ENCODE measurements at regions not wholly inside any gene's neighbourhood (a gene's known extent, or its start where the extent isn't known, plus 50 kb on each side); places are given as distances from the start of the nearest gene placed in this dataset.
"Not testable (repeated sequence)": the region's sequence is repeated elsewhere in the genome, so short reads cannot be mapped to it uniquely, and the experiment has no call there.

DNA sequence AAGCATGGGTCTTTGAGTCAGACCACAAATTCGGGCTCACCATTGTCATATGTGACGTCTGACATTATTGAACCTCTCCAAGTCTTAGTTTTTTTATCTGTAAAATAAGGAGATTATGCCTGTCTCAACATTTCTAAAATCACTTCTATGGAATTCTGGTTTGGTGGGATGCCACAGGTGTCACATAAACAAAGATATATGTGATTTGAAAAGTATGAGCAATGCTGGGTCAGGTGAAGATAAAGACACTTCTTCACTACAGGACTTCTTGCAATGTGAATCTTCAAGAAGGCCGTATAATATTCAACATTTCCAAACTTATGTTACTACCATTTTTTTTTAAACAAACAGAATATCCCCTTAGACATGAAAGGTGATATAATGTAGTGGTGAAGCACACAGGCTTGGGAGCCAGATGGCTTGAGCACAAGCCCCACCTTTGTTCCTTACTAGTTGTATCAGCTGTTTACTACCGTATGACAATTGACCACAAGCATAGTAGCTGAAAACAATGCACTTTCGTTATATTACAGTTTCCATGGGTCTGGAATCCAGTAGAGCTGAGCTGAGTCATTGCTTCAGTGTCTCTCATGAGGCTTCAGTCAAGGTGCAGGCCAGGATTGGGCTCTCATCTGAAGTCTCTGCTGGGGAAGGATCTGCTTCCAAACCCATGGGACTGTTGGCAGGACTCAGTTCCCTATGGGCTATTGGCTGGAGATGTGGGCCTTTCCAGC lies 87.7 kb downstream of the UTP18 start:
- no peak for DNase-seq

DNA sequence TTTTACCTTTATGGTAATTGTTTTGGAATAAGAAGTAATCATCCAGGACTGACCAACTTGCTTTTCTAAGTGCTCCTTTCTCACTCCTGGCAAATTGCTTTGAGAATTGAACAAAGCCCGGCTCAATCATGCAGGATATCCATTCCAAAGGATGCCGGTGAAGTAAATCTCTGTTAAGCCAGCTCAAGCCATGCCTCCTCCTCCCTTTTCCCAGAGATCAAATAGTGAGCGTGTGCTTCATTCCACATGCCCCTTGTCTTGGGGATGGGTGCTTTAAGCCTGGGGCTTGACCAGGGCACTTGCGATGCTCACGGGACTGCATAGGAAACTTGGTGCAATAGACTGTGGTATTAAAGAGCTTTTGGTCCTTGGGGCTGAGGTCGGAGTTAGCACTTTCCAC lies 90.7 kb downstream of the UTP18 start:
- no peak for DNase-seq

DNA sequence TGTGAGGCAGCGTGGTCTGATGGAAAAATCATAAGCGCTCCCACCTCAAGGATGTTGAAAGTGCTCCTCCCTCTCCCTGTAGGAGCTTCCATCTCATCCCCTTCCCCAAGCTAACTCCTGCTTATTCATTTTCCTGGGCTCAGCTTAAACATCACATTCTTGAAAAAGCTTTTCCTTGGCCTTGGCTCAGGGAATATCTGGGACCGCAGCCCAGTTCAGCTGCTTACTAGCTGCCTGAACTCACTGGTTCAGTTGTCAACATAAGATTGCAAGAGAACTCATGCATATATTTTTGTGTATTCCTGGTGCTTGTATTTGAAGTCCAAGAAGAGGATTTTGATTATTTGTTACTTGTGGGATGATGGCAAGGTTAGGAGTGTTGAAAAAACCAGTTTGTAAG lies 91.5 kb downstream of the UTP18 start:
- DNase-seq, result no peak

DNA sequence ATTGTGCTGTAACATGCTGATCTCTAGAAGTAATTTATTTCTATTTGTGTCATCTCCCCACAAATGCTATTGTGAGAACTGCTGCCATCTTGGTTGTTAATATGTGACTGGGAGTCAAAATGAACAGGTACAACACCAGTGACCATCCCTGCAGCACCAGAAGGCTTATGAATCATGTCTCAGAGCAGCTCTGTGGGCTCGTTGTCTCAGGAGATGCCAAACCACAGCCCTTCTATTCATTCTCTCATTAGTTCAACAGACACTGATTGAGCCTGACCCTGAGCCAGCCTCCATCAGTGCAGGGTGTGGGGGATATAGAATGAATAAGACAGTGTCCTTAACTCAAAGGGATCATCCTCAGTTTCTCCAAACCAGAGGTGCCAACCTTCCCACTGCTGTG lies 92.5 kb downstream of the UTP18 start:
- no peak for DNase-seq

DNA sequence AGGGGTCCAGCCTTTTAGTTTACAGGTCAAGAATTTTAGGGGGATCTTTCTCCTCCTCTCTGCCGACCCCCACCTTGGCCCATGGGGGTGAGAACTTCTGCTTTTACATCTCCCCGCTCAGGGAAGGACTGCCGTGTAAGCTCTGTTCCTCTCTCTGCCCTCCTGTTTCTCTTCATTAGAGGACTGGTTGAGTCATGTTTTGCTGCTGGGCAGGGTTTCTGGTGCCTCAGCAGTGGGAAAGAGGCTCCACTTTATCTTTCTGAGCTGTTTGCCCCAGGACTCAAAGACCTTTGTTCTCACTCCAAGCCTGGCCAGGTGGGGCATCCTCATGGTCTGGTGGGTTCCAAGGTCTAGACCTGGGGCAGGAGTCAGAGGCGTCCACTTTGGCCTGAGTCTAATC lies 93.0 kb downstream of the UTP18 start:
- DNase-seq, result no peak

DNA sequence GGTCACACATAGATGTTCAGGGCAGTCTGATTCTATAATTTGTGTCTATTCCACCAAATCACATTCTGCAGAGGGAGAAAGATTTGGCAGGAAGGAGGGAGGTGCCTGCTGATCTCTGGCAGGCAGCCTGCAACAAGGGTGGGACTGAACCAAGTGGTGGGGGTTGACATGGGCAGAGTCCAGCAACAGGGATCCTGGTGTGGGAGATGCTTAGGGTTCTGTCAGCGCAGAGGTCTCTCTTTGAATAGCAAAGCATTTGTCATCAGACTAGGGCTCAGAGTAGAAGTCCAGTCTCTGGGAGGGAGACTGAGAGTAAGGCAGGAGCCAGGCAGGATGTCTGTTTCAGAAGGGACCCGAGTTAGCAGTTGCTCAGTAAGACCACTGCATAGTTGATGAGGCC lies 94.6 kb downstream of the UTP18 start:
- no peak for DNase-seq

DNA sequence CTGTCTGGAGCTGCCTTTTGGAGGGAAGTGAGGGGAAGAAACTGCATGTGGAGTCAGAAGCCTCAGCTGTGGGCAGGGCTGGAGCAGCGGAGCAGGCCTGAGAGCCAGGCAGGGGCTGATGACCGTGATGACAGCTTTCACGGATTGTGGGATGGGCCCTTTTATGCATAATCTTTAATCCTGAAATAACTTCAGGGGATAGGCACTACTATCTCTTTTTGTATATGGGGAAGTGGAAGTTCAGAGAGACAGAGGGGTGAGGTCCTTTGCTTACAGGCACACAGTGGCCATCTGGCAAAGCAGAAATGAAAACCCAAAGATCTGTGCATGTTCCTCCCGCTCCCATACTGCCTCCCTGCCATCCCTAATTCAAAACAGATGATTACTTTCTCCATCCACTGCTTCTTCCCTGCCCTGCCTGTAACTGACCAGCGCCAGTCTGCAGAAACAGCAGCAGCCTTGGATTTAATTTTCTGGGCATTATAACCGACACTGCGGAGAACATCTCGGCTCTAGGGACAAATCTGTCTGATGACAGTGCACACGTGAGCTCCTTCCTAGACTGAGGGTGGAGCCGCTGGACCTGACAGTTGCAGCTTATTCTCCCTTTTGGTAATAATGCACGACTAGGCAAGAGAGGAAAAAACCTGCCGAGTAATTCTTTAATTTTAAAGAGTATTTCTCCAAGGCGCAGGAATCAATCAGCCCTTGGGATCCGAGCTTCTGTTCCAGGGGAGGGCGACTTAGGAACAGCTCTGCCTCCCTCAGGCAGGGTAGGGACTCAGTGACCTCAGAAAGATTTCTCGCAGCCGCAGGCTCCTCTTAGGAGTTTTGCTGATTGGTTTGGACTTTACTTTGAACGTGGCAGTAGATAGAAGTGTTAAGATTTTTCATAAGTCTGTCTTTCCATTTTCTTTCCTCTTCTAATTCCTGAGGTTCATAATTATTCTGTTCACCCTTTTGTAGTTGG lies 95.4 kb downstream of the UTP18 start:
- DNase-seq, result no peak

DNA sequence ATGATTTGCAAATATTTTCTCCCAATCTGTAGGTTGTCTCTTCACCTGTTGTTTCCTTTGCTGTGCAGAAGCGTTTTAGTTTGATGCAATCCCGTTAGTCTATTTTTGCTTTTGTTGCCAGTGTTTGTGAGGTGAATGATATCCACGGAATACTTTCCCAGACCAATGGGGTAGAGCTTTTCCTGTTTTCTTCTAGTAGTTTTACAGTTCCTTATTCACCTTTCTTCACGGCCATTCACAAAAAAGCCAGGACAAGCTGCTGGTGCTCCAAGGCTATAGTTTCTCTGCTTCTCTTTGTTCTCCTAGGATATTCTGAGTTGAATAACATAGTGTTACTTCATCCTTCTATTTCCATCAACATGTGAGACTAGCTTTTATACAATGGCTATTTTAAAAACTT lies 98.7 kb downstream of the UTP18 start:
- DNase-seq, result no peak

DNA sequence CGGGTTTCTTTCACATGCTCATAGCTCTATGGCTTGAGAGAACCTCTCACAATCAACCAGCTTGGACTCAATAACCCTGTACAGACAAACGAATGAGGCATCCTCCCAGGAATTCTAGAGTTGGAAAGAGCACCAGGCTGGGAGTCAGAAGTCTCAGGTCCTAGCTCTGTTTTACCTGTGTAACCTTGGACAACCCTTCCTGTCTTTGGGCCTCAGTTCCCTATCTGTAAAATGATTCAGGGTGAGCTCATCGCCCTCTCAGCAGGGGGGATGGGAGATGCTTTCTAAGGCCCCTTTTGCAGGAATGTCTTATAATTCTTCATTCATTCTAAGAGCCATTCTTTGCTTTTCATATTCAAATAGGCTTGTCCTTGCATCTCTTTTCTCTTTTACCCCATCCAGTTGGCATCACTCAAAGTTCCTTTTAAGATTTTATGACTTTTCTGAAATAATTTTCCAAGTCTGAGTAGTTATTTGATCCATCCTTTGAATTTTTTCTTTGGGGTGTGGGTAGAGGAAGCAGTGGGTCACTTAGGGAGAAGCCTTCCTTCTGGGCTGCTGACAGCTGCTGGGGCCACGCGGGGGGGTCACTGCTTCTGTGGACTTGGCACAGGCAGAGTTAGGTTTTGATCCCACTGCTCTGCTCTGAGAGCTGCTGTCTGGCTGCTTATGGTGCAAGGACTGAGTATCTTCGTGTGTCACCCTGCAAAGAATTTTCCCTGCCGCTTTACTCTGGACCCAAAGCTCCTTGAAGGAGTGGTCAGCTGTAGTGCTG lies 102.7 kb downstream of the UTP18 start:
- no peak for DNase-seq

DNA sequence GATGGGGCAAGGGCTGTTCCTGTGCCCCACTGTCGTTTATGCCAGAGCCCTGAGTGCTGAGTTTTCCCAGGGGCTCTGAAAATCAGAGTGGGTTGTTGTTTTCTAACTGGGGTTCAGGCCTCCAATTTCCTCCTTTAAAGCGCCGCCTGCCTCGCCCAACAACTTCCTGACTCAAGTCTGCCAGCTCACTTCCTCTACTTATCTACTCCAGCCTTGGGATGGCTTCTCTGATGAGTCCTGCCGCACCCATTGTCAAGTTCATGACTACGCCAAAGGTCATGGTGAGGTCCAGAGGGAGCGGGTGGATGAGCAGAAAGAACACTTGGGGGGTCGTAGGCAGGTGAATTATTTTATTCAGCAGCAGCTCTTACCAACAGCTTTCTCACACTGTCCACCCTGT lies 104.7 kb downstream of the UTP18 start:
- DNase-seq, result peak; percentile 19

DNA sequence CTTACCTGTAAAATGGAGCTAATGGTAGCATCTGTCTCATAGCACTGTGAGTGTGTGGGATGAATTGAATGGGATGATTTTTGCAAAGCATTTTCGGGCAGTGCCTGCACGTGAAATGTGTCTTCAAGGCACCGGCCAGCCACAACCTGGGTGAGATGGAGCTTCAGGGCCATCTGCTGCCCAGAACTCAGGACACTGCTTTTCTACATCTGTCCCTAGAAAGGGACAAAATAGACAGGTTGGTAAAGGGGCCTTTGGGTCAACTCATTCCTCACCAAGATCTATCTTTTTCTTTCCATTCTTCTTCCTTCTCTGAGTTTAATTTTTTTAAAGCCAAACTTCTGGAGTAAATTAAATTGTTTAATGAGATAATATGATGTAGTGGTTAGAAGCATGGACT lies 106.5 kb downstream of the UTP18 start:
- DNase-seq, result no peak

DNA sequence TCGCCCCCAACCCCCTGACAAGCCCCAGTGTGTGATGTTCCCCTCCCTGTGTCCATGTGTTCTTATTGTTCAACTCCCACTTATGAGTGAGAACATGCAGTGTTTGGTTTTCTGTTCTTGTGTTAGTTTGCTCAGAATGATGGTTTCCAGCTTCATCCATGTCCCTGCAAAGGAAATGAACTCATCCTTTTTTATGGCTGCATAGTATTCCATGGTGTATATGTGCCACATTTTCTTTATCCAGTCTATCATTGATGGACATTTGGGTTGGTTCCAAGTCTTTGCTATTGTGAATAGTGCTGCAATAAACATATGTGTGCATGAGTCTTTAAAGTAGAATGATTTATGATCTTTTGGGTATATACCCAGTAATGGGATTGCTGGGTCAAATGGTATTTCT lies 107.5 kb downstream of the UTP18 start:
- not testable (repeated sequence) for DNase-seq

DNA sequence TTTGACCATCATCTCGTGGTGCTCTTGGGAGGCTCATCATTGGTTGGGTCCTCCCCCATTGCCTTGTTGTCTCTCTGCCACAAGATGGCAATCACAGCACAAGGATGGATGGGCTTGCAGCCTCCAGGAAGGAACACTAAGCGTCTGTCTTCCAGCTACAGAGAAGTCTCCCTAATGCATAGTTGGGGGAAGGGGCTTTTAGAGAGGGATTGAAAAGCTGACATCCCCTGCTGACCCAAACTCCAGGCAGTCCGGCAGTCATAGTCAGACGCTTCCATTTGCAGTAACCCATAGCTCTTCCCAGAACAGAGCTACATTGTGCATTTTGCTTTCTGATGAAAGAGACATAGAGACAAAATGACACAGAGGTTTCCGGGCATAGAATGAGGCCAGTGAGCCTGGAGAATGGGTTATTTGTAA lies 111.4 kb downstream of the UTP18 start:
- DNase-seq, result no peak

DNA sequence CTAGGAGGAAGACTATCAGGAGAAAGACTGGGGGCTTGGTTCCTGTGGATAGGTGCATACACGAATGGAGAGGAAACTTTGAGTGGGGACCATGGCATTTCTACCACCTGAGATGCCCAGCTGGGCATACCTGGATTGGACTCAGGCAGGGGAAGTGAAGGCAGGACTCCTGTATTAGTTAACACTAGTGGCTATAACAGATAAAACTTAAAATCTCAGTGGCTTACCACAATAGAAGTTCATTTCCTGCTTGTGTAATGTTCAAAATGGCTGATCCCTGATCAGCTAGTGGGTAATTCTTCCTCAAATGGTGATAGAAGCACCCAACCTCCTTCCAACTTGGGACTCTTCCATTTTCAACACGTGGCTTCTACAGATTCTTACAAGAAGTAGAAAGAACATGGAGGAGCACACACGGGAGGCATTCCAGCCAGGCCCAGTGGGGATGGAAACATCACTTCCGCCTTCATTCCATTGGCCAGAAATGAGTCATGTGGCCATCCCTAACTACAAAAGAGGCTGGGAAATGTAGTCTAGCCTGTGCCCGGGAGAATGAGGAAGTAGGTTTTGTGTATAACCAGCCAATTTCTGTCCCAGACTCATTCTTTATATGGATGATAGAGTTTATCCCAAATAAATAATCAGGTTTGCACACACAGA lies 112.1 kb downstream of the UTP18 start:
- DNase-seq, result no peak

DNA sequence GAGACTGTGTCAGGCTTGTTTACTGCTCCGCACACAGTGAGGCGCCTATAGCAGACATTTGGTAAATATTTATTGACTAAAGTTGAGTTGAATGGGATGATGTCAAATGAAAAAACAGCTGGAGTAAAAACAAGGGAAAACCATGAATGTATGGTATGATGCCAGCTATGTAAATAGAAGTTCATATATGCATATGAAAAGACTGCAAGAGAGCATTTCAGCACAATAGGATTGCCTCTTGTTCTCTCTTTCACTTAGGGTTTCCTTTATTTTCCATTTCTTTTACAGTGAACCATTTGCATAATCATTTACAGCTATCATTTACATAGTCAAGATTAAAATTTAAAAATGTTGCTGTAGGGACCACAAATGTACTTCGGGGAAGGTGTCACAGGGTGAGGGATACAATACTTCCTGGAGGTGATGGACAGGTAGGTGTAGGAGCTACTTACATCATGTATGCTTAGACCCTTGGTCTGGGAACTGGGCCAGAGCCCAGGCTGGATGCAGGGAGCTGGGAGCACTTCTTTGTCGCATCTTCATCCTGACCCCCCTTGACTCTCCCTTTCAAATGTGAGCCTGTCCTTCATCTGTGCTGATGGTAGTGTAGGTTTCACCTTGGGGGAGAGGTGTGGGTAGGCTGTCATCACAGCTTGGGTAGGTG lies 113.3 kb downstream of the UTP18 start:
- no peak for DNase-seq

DNA sequence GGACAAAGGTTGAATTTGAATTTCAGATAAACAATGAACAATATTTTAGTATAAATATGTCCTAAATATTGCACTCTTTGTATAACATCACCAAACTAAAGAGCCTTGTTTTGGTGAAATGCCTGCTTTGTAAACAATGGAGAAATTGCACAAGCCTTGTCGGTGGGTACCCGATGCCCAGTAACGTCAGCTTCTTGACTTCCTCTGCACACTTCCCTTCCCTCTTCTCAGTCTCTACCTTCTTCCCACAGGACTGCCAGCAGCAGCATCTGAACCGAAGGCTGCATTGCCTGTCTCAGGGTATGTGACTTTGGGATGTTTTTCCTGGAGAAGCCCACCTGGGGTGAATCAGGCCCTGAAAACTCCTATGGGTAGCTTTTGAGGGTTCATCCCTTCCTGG lies 113.9 kb downstream of the UTP18 start:
- DNase-seq, result no peak

DNA sequence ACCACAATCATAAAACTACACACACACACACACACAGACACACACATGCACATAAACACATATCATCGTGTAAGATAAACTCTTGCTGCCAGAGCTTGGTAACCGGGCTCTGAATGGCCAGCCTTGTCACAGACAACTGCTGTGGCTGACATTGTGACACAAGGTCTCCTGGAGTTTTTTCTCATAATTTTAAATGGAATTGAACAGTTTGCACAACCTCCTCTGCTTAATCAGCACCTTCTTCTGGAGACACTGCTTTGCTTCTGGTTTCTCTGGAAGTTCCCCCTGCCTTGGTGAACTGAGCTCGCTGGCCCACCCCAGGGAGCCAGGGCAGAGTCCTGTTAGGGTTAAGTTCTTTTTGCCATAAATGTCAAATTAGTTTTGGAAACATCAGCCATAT lies 115.4 kb downstream of the UTP18 start:
- no peak for DNase-seq

DNA sequence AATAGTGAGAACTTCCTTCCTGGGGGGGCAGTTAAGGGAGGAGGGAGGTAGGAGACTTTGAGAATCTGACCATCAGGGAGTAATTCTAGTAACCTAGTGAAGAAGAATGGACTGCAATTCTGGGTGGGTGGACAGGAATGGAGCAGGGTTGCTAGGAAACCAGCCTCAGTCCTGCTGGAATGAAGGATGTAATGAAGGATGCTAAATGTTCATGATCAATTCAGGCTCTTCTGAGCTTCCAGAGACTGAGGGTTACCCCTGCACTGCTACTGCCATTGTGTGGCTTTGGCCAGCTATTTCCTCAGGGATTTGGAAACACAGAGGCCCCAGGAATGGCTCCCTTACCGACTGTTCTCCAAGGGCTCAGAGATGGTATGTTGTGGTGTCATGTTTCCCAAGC lies 116.4 kb downstream of the UTP18 start:
- DNase-seq, result no peak

DNA sequence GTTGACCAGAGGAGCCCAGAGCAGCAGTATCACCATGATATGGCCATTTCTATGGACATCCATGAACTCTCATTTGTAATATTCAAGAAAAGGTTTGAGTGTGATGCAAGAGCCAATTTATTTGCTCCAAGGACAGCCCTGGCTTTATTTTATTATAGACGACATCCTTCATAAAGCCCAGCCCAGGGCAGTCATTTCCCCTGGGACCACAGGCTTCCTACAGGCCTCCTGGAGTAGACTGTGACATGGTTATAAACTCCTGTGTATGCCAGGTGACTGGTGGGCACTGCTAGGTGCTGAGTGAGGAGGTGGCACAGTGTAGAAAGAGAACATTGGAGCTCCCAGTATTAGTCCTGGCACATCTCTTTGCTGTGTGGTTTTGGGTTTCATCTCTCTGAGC lies 120.9 kb downstream of the UTP18 start:
- no peak for DNase-seq

DNA sequence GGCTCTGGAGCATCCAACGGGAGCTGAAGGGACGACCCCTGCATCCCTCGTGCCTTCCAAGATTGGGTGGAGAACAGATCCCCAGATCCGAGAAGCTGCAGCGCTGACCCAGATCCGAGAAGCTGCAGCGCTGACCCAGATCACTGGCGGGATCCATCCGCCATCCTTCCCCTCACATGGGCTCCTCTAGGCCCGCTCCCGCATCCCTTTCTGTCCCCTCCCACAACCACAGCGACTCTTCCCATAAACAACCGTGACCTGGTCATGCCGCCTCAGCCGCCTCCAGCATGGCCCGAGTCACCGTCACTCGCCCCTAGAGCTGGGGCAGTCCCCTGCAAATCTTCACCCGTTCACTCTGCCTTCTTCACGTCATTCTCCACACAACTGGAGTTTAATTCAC lies 124.9 kb downstream of the UTP18 start:
- DNase-seq, result no peak

DNA sequence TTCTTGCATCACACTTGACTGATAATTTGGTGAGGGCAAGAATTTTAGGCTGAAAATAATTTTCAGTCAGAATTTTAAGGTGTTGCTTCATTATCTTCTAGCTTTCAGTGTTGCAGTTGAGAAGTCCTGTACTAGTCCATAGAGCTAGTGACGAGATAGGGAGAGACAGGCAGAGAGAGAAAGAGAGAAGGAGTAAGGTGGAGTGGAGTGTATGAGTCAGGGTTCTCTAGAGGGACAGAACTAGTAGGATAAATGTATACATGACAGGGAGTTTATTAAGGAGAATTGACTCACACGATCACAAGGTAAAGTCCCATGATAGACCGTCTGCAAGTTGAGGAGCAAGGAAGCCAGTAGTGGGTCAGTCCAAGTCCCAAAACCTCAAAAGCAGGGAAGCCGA lies 127.2 kb downstream of the UTP18 start:
- DNase-seq, result no peak

DNA sequence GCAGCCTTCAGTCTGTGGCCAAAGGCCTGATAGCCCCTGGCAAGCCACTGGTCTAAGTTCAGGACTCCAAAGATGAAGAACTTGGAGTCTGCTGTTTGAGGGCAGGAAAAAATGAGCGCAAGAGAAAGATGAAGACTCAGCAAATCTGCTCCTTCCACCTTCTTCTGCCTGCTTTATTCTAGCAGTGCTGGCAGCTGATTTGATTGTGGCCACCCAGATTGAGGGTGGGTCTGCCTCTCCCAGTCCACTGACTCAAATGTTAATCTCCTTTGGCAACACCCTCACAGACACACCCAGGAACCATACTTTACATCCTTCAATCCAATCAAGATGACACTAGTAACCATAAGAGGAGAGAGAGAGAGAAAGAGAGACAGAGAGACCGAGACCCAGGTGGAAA lies 127.6 kb downstream of the UTP18 start:
- no peak for DNase-seq
